HK-2 (cell line): ENCODE measurements at regions not wholly inside any gene's neighbourhood (a gene's known extent, or its start where the extent isn't known, plus 50 kb on each side); places are given as distances from the start of the nearest gene placed in this dataset.
"Not testable (repeated sequence)": the region's sequence is repeated elsewhere in the genome, so short reads cannot be mapped to it uniquely, and the experiment has no call there.

ENCODE experiments used
- DNase-seq: peaks from one replicate; pipeline ENCODE4 v3.0.0-alpha.2; 2018; ENCODE audit not compliant: unreplicated experiment

DNA sequence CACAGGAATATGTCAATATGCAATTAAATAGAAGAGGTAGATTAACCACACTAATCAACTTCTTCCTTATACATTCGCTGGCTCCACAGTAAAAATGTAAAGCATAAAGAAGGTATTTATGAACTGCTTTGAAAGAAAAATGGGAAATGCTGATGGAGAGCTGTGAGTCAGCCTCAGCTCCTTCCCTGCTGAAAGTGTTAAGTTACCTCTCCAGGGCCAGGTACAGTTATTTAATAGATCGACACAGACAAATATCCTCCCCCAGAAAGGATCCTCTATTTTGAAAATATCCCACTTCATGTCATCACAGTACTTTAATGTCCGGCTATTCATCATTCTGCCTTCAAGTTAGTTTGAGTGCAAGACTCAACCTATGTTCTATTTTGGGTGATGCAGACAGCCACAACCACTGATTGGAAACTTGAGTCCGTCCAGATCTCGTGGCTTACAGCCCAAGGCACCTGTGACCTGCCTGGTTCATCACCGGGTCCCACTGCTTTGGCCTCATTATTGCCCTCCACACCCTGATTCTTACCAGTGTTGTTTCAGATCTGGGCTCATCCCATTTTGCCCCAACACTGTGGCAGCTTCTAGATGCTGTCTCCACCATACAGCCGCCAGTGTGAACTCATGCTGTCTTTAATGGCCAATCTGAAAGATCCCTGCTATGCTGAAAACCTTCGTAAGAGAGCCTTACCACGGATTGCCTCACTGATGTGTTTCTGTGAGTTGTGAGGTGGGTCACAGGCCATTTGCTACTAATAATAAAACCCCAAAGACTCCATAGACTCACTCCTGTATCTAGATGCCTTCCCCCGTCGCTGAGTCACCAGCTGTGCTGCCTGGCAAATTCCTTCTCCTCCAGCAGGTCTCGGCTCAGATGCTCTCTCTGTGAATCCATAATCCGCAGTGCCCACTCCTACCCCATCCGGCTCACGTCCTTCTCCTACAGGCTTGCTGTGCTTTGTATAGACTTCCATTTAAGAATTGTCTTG is 56.2 kb upstream of the DDAH1 start:
- peak; percentile 70 for DNase-seq

DNA sequence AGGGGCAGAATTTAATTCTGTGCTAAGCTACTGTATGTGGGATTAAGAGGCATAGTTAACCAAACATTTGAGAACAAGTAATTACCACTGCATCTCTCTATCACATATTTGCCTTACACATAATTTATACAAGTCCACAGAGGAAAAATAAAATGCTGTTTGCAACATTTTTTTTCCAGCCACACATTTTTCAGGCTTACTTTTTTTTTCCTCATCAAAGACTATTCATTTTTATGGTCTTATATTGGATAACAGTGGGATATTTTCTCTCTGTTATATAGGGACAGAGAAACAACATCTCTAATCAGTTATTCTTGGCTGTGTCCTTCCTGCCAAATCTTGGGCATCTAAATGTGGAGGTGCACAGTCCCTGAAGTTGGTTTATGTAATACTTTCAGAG is 57.5 kb upstream of the DDAH1 start:
- DNase-seq = not testable (repeated sequence)

DNA sequence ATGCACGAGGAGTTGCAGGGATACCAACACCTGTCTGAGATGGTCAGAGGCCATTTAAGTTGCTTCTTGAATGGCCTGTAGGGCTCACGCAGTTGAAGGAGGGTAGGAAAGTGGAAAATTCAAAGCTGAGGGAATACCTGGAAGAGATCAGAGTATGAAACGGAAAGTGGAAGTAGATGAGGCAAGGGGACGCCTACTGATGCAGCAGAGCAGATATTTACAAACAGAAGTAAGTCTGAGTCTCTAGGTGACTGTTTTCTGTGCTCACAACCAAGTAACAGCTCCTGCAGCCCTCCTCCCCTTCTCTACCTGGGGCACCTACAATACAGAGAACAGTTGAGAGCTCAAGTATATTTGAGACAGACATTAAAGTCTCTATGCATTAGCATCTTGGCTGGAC is 57.5 kb upstream of the CCN1 start:
- DNase-seq = not testable (repeated sequence)

DNA sequence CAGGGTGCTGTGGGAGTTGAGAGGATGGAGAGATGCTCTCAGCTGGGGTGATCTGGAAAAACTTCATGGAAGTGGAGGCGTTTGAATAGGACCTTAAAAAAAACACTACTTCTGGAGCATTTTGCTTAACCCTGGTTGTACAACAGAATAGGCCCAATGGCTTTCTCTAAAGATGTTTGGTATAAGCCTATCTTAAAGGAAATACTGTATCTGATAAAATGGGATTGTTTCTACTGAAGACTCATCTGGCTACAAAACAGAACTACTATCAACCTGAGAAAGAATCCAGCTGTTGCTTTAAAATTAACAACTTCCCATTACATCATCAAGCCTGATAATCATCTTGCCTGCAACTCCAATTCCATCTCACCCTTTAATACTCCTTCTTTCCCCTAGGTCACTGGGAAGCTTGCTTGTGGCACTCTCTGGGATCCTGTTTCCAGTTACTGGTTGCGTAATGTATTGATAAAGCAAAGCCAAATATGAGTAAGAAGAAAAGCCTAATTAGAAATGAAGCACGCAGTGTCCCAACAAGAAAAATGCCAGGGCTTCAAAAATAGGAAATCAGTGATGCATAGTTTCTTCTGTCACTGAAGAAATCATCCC is 56.2 kb upstream of the CCN1 start:
- DNase-seq = not testable (repeated sequence)

DNA sequence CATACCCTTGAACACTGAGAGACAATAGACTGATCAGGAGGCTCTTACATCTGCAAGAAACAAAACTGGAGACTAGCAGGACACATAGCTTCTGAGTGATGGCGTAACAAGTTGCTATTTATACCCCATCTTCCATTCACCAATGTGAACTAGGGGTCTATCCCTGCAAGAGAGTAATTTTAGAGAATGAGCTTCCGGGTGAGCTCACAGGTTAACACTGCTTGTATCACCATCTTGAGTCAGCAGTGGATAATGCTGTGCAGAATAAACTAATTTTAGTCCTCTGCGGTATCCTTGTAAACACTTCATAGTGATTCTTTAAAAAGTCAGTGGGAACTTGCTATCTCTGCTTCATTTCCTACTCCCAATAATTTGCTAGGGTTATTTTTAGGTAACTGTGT is 55.0 kb upstream of the CCN1 start:
- not testable (repeated sequence) for DNase-seq

DNA sequence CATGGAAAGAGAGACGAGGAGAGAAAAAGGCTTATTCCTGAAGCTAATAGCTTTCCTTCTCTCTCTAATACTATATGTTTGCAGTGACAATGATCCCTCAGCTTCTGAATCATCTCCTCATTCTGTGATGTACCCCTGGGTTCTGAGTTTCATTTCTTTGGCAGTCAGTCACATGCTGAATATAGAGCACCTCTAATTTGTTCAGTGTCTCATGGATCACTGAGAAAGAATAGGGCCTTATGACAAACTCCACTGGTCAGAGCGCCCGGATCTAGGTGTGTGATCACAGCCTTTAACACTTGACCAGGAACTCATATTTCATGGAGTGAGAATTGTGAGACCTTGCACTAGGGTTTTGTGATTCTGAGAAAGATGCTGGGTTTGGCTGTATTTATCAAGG is 54.3 kb upstream of the CCN1 start:
- DNase-seq = peak; percentile 42

DNA sequence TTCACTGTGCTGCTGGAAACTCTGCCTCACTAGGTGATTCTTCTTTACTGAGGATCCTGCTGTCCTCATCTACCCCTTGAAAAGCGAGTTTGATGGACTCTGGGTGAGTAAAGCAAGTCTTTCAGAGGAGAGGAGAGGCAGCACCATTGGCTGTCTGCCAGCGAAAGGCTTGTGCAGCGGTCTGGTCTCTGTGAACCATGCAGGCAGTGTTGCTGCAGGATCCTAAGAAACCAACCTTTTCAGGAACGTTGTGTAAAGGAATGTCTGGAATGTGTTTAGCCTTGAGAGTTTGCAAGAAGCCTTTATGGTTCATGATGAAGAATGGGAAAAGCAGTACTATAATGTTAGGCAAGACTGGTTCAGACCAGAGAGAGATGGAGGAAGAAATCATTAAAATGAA is 53.4 kb upstream of the CCN1 start:
- peak; percentile 87 for DNase-seq
